KMS-11 (cell line): ENCODE measurements at regions not wholly inside any gene's neighbourhood (a gene's known extent, or its start where the extent isn't known, plus 50 kb on each side); places are given as distances from the start of the nearest gene placed in this dataset.

Source experiments
- H2AFZ ChIP-seq: fragments of 200-600 bp; sonication (generic); 2 replicates; pipeline ENCODE4 v1.6.1; 2016; ENCODE audit warnings: antibody characterized with exemption, mixed run types, low read depth
- H3K27ac ChIP-seq: fragments of 200-600 bp; sonication (generic); 2 replicates; pipeline ENCODE4 v1.6.1; 2016; ENCODE audit warnings: mild to moderate bottlenecking, mixed run types
- H3K27me3 ChIP-seq: fragments of 200-600 bp; sonication (generic); 2 replicates; pipeline ENCODE4 v1.6.1; 2017; ENCODE audit warnings: mild to moderate bottlenecking, low read depth, mixed run types, moderate library complexity; ENCODE audit not compliant: insufficient read depth
- H3K36me3 ChIP-seq: fragments of 200-600 bp; sonication (generic); 2 replicates; pipeline ENCODE4 v1.6.1; 2017; ENCODE audit warnings: mild to moderate bottlenecking, mixed run types; ENCODE audit not compliant: insufficient read depth
- H3K4me1 ChIP-seq: fragments of 200-600 bp; sonication (generic); 2 replicates; pipeline ENCODE4 v1.6.1; 2016; ENCODE audit warnings: mild to moderate bottlenecking, low read depth, mixed run types; ENCODE audit not compliant: poor library complexity, severe bottlenecking
- H3K4me2 ChIP-seq: fragments of 200-600 bp; sonication (generic); 2 replicates; pipeline ENCODE4 v1.7.0; 2016; ENCODE audit warnings: mild to moderate bottlenecking, mixed run types
- H3K4me3 ChIP-seq: fragments of 200-600 bp; sonication (generic); IDR thresholded peaks from 2 replicates; pipeline ENCODE4 v1.6.1; 2017; ENCODE audit warnings: low read depth, low read length, mixed read lengths; ENCODE audit not compliant: insufficient read depth
- H3K79me2 ChIP-seq: fragments of 200-600 bp; sonication (generic); 2 replicates; pipeline ENCODE4 v1.6.1; 2016; ENCODE audit warnings: low read depth, mixed run types; ENCODE audit not compliant: insufficient read depth
- H3K9ac ChIP-seq: fragments of 200-600 bp; sonication (generic); 2 replicates; pipeline ENCODE4 v1.6.1; 2016; ENCODE audit warnings: mild to moderate bottlenecking, mixed run types
- H4K20me1 ChIP-seq: fragments of 200-600 bp; sonication (generic); 2 replicates; pipeline ENCODE4 v1.6.1; 2016; ENCODE audit warnings: mild to moderate bottlenecking, mixed run types; ENCODE audit not compliant: insufficient read depth
- TF ChIP-seq, protein P1 (sequence below): fragments of 200-600 bp; sonication (generic); conservative IDR thresholded peaks from 2 replicates; pipeline ENCODE4 v1.6.1; 2017; ENCODE audit warnings: low read depth, mild to moderate bottlenecking, antibody characterized with exemption, low read length, moderate library complexity, mixed read lengths

DNA sequence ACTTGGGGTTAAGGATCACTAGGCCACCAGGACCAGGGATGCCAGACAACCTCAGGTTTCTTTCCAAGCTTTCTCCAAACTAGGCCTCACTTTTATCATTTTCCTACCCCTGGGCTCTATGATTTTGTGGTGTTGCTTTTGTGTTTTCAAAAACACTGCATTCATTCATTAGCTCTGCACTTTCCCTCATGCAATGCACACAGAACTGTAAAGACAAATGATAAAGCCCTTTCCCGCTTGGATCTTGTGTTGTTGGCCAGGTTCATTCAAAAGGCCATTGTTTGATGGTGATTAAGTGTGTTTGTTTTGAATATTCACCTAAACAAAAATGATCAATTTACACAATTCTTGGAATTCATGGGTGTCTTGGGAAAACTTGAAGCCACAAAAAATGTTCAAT, 210.7 kb upstream of the TNP1 start:
- Histone ChIP-seq H3K9ac (no peak overlapping the region), H3K27me3 (no peaks in the 10 kb centered on the region)

DNA sequence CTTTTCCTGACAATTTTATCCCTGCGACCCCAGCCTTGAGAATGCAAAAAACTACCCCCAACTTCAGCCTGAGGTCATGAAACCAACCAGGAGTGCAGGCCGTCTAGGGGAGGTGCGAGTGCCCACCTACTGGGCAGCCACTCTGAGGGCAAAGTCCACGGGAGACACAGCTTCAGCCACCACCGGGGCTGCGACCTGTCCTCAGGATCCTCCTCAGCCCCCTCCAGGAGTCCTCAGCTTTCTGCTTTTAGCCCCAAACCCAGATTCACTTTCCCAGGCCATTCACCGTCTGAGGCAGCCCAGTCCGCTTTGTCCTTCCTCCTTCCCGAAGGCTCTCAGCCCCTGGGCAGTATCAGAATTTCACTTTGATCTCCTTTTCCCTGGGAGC, 210.2 kb upstream of the TNP1 start:
- H3K27ac ChIP-seq: no peak overlapping the region
- no peaks in the 10 kb centered on the region for H3K36me3 ChIP-seq
- TF ChIP-seq, protein P1, sequence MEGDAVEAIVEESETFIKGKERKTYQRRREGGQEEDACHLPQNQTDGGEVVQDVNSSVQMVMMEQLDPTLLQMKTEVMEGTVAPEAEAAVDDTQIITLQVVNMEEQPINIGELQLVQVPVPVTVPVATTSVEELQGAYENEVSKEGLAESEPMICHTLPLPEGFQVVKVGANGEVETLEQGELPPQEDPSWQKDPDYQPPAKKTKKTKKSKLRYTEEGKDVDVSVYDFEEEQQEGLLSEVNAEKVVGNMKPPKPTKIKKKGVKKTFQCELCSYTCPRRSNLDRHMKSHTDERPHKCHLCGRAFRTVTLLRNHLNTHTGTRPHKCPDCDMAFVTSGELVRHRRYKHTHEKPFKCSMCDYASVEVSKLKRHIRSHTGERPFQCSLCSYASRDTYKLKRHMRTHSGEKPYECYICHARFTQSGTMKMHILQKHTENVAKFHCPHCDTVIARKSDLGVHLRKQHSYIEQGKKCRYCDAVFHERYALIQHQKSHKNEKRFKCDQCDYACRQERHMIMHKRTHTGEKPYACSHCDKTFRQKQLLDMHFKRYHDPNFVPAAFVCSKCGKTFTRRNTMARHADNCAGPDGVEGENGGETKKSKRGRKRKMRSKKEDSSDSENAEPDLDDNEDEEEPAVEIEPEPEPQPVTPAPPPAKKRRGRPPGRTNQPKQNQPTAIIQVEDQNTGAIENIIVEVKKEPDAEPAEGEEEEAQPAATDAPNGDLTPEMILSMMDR: no peak
- no peak overlapping the region for H2AFZ ChIP-seq
- no peaks in the 10 kb centered on the region for H3K4me1 ChIP-seq
- no peaks in the 10 kb centered on the region for H4K20me1 ChIP-seq
- H3K27me3 ChIP-seq: no peaks in the 10 kb centered on the region
- no peak overlapping the region for H3K4me2 ChIP-seq
- no peak overlapping the region for H3K9ac ChIP-seq
- no peaks in the 10 kb centered on the region for H3K79me2 ChIP-seq
- H3K4me3 ChIP-seq: no peak overlapping the region

More for the DNA sequence above, 210.7 kb upstream of the TNP1 start:
- Histone ChIP-seq H3K4me3 (no peak overlapping the region), H3K27ac (no peak overlapping the region), H4K20me1 (no peaks in the 10 kb centered on the region), H3K79me2 (no peaks in the 10 kb centered on the region), H3K4me1 (no peaks in the 10 kb centered on the region), H3K4me2 (no peak overlapping the region), H2AFZ (no peak overlapping the region), H3K36me3 (no peaks in the 10 kb centered on the region)
- TF ChIP-seq, protein P1: no peak

DNA sequence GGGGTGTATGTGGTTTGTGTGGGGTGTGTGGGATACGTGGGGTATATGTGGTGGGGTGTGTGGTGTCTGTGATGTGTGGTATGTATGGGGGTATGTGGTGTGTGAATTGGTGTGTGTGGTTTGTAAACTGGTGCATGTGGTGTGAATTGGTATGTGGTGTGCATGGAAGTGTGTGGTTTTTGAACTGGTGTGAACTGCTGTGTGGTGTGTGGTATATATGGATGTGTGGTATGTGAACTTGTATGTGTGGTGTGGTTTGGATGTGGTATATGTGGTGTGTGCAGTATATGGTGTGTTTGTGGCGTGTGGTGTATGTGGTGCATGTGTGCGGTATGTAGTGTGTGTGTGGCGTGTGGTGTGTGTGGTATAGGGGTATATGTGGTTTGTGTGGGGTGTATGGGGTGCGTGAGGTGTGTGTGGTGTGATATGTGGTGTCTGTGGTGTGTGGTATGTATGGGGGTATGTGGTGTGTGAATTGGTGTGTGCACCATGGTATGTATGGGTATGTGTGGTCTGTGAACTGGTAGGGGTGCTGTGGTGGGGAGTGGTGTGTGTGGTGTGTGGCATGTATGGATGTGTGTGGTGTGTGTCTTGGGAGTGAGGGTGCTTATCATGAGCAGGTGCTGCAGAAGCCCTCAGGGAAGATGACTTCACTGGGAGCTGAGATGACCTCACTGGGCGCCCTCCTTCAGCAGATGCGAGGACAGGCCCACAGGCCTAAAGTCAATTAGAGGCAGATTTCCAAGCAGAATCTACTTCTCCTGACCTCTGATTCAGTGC, 209.6 kb upstream of the TNP1 start:
- Histone ChIP-seq H3K9ac (no peak overlapping the region), H4K20me1 (no peaks in the 10 kb centered on the region), H3K4me2 (no peak overlapping the region), H3K79me2 (no peaks in the 10 kb centered on the region), H3K36me3 (no peaks in the 10 kb centered on the region), H3K4me3 (no peak overlapping the region), H3K4me1 (no peaks in the 10 kb centered on the region), H3K27ac (no peak overlapping the region), H3K27me3 (no peaks in the 10 kb centered on the region), H2AFZ (no peak overlapping the region)
- TF ChIP-seq, protein P1: no peak

DNA sequence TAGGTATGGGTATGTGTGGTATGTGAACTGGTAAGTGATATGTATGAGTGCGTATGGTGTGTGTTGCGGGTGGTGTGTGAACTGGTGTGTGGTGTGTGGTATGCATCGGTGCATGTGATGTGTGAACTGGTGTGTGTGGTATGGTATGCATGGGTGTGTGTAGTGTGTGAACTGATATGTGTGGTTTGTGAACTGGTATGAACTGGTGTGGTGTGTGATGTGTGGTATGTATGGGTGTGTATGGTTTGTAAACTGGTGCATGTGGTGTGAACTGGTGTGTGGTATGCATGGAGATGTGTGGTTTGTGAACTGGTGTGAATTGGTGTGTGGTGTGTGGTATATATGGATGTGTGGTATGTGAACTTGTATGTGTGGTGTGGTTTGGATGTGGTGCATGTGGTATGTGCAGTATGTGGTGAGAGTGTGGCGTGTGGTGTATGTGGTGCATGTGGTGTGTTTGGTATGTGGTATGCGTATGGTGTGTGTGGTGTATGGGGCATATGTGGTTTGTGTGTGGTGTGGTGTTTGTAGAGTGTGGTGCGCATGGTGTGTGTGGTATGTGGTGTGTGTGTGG, 208.9 kb upstream of the TNP1 start:
- H3K27me3 ChIP-seq: no peaks in the 10 kb centered on the region
- H3K4me1 ChIP-seq: no peaks in the 10 kb centered on the region
- no peaks in the 10 kb centered on the region for H3K36me3 ChIP-seq
- no peak overlapping the region for H3K4me3 ChIP-seq
- H3K79me2 ChIP-seq: no peaks in the 10 kb centered on the region
- no peak overlapping the region for H3K27ac ChIP-seq
- no peaks in the 10 kb centered on the region for H4K20me1 ChIP-seq
- H2AFZ ChIP-seq: no peak overlapping the region
- H3K9ac ChIP-seq: no peak overlapping the region
- H3K4me2 ChIP-seq: no peak overlapping the region
- TF ChIP-seq, protein P1: no peak
